ENCODE measurements at regions not wholly inside any gene's neighbourhood (a gene's known extent, or its start where the extent isn't known, plus 50 kb on each side); places are given as distances from the start of the nearest gene placed in this dataset.

DNA sequence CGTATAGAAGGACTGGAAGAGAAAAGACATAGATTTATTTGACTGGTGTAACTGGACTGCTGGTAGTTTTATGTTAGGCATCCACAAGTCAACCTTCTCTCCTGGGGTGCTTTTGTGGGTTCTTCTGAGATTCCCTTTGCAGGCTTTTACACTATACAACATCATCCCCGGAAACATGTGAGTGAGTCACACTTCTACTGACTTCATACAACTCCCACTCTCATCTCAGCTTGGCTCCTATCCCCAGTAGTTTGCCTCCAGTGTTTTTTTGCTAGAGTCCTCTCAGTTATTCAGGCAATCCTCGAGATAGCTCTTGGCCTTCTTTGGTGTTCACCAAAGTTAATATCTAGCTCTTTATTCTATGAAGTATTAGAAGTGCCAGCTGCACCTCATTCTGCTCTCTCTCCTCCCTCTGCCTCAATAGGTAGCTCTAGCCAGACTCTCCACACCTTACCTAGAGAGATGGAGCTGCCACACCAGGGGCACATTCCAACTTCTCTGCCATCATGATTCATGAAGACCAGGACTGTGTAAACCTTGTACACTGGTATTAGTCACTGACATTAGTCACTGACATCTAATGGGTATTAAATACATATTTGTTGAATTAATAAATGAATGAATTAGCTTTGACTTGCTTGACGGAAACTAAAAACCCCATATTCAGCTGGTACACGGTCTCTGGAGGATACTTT lies 281.9 kb downstream of the PPP1R3A start:
- TF ChIP-seq, protein P1, sequence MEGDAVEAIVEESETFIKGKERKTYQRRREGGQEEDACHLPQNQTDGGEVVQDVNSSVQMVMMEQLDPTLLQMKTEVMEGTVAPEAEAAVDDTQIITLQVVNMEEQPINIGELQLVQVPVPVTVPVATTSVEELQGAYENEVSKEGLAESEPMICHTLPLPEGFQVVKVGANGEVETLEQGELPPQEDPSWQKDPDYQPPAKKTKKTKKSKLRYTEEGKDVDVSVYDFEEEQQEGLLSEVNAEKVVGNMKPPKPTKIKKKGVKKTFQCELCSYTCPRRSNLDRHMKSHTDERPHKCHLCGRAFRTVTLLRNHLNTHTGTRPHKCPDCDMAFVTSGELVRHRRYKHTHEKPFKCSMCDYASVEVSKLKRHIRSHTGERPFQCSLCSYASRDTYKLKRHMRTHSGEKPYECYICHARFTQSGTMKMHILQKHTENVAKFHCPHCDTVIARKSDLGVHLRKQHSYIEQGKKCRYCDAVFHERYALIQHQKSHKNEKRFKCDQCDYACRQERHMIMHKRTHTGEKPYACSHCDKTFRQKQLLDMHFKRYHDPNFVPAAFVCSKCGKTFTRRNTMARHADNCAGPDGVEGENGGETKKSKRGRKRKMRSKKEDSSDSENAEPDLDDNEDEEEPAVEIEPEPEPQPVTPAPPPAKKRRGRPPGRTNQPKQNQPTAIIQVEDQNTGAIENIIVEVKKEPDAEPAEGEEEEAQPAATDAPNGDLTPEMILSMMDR (IDR thresholded peaks at IDR 0.05): no peak
- TF ChIP-seq POLR2A (IDR thresholded peaks at IDR 0.05): no peak

Data from uterus (tissue), 2 donors.